ENCODE measurements at regions not wholly inside any gene's neighbourhood (a gene's known extent, or its start where the extent isn't known, plus 50 kb on each side); places are given as distances from the start of the nearest gene placed in this dataset.

- no peak overlapping the region for H3K9ac ChIP-seq
- no peaks in the 10 kb centered on the region for H3K36me3 ChIP-seq (ENCODE audit: low read depth)
- H3K27ac ChIP-seq: no peak overlapping the region
- no peaks in the 10 kb centered on the region for H3K27me3 ChIP-seq (replicated peaks; ENCODE audit: insufficient read depth)
- TF ChIP-seq EZH2phosphoT487 (IDR thresholded peaks at IDR 0.05; ENCODE audit: insufficient read depth, low read depth): no peak
- no peak for TF ChIP-seq EZH2 (IDR thresholded peaks at IDR 0.05; ENCODE audit: insufficient read depth, poor library complexity, severe bottlenecking)
- H3K79me2 ChIP-seq (ENCODE audit: insufficient read depth): no peaks in the 10 kb centered on the region
- no peaks in the 10 kb centered on the region for H4K20me1 ChIP-seq (ENCODE audit: insufficient read depth)
- peak; percentile 0 for DNase-seq
- H3K9me2 ChIP-seq (ENCODE audit: insufficient read depth): no peaks in the 10 kb centered on the region
- WGBS, 2 experiments (ENCODE audit: low coverage in 1 of 2, low lambda C conversion rate in 2 of 2, missing lambda C conversion rate in 2 of 2): 20 to 22% methylated on average over 4 of the region's 4 CpGs
- H3K4me2 ChIP-seq (ENCODE audit: unreplicated experiment): no peak overlapping the region
- in situ Hi-C loops (cut with MboI): no loop called here
- H3F3A ChIP-seq (ENCODE audit: insufficient read depth): no peaks in the 10 kb centered on the region
- H3K9me3 ChIP-seq (ENCODE audit: low read depth): no peaks in the 10 kb centered on the region
- no peaks in the 10 kb centered on the region for H3K4me1 ChIP-seq (ENCODE audit: insufficient read depth)
- H2AFZ ChIP-seq: no peak overlapping the region
- no peak overlapping the region for H3K4me3 ChIP-seq
Measured at GRCh38 chr1:75035536-75035935, 98.7 kb upstream of the LHX8 start.

DNA sequence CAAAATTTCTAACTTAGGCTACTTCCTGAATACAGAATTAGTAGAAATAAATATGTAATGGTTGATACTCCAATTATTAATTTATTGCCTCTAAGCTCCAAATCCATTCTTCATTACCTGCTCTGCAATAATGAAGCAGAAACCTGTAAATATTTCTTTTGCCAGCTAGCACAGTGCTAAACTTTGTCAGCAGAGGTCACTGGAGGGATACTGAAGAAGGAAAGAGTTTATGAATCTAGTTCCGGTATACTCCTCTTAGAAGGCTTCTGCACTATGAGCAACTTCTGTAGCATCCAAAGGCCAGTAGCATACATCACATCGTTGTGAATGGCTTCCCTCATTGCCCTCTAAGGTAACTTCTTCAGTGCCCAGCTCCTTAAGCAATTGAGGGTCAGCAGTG, 81.0 kb upstream of the LHX8 start:
- no peaks in the 10 kb centered on the region for H3K79me2 ChIP-seq (ENCODE audit: insufficient read depth)
- H4K20me1 ChIP-seq (ENCODE audit: insufficient read depth): no peaks in the 10 kb centered on the region
- TF ChIP-seq EZH2phosphoT487 (IDR thresholded peaks at IDR 0.05; ENCODE audit: insufficient read depth, low read depth) (no peak), EZH2 (IDR thresholded peaks at IDR 0.05; ENCODE audit: insufficient read depth, poor library complexity, severe bottlenecking) (no peak)
- H3K9ac ChIP-seq: no peak overlapping the region
- H3F3A ChIP-seq (ENCODE audit: insufficient read depth): no peaks in the 10 kb centered on the region
- no peak overlapping the region for H2AFZ ChIP-seq
- no peak overlapping the region for H3K4me2 ChIP-seq (ENCODE audit: unreplicated experiment)
- no peak overlapping the region for H3K27ac ChIP-seq
- H3K9me2 ChIP-seq (ENCODE audit: insufficient read depth): no peaks in the 10 kb centered on the region
- in situ Hi-C loops (cut with MboI): no loop called here
- H3K27me3 ChIP-seq (replicated peaks; ENCODE audit: insufficient read depth): no peaks in the 10 kb centered on the region
- H3K36me3 ChIP-seq (ENCODE audit: low read depth): no peaks in the 10 kb centered on the region
- WGBS, 2 experiments (ENCODE audit: low coverage in 1 of 2, low lambda C conversion rate in 2 of 2, missing lambda C conversion rate in 2 of 2): 18 to 29% methylated on average over 2 of the region's 2 CpGs
- H3K9me3 ChIP-seq (ENCODE audit: low read depth): no peaks in the 10 kb centered on the region
- no peaks in the 10 kb centered on the region for H3K4me1 ChIP-seq (ENCODE audit: insufficient read depth)
- peak; percentile 2 for DNase-seq
- no peak overlapping the region for H3K4me3 ChIP-seq

DNA sequence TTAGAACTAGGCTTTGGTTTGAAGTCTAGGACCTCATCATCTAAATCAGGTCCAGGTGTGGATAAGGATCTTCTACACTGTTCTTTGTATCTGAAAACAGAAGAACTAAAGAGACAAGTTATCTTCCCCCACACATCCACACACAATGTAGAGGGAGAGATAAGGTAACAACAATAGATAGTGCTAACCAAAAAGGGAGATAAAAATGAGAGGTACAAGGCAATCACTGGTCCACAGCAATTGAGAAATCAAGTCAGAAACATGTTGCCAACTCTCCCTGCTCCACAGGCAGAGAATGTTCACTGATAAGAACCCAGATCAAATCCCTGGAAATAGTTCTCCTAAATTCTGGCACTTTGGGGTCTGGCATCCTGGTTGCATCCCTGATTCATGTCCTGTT, 75.8 kb upstream of the LHX8 start:
- in situ Hi-C loops (cut with MboI): no loop called here

DNA sequence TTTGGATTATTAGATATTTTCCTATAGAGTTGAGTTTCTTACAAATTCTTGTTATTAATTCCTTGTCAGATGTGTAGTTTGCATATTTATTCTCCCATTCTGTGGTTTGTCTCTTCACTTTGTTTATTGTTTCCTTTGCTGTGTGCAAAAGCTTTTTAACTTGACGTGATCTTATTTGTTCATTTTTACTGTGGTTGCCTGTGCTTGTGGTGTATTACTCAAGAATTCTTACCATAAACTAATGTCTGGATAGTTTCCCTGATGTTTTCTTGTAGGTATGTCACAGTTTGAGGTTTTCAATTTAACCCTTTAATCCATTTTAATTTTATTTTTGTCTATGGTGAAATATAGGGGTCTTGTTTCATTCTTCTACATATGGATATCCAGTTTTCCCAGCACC, 72.1 kb upstream of the LHX8 start:
- H3K9me2 ChIP-seq (ENCODE audit: insufficient read depth): no peaks in the 10 kb centered on the region
- H2AFZ ChIP-seq: no peak overlapping the region
- H3K4me3 ChIP-seq: no peak overlapping the region
- in situ Hi-C loops (cut with MboI): no loop called here
- no peak for DNase-seq
- H3K36me3 ChIP-seq (ENCODE audit: low read depth): no peaks in the 10 kb centered on the region
- H3K27ac ChIP-seq: no peak overlapping the region
- 5 to 16% methylated on average over 1 of the region's 1 CpG for WGBS, 2 experiments (ENCODE audit: low coverage in 1 of 2, low lambda C conversion rate in 2 of 2, missing lambda C conversion rate in 2 of 2)
- no peaks in the 10 kb centered on the region for H3K27me3 ChIP-seq (replicated peaks; ENCODE audit: insufficient read depth)
- TF ChIP-seq EZH2phosphoT487 (IDR thresholded peaks at IDR 0.05; ENCODE audit: insufficient read depth, low read depth) (no peak), EZH2 (IDR thresholded peaks at IDR 0.05; ENCODE audit: insufficient read depth, poor library complexity, severe bottlenecking) (no peak)
- no peaks in the 10 kb centered on the region for H3F3A ChIP-seq (ENCODE audit: insufficient read depth)
- no peak overlapping the region for H3K9ac ChIP-seq
- no peaks in the 10 kb centered on the region for H4K20me1 ChIP-seq (ENCODE audit: insufficient read depth)
- H3K79me2 ChIP-seq (ENCODE audit: insufficient read depth): no peaks in the 10 kb centered on the region
- H3K9me3 ChIP-seq (ENCODE audit: low read depth): no peaks in the 10 kb centered on the region
- no peak overlapping the region for H3K4me2 ChIP-seq (ENCODE audit: unreplicated experiment)
- H3K4me1 ChIP-seq (ENCODE audit: insufficient read depth): no peaks in the 10 kb centered on the region

More for the DNA sequence above, 75.8 kb upstream of the LHX8 start:
- Histone ChIP-seq H3K4me1 (ENCODE audit: insufficient read depth) (no peaks in the 10 kb centered on the region), H3K27me3 (replicated peaks; ENCODE audit: insufficient read depth) (no peaks in the 10 kb centered on the region), H2AFZ (no peak overlapping the region), H3K36me3 (ENCODE audit: low read depth) (no peaks in the 10 kb centered on the region), H3K9ac (no peak overlapping the region), H3K4me3 (no peak overlapping the region), H3K4me2 (ENCODE audit: unreplicated experiment) (no peak overlapping the region), H3K9me2 (ENCODE audit: insufficient read depth) (no peaks in the 10 kb centered on the region), H3K79me2 (ENCODE audit: insufficient read depth) (no peaks in the 10 kb centered on the region), H3K9me3 (ENCODE audit: low read depth) (no peaks in the 10 kb centered on the region), H4K20me1 (ENCODE audit: insufficient read depth) (no peaks in the 10 kb centered on the region), H3K27ac (no peak overlapping the region), H3F3A (ENCODE audit: insufficient read depth) (no peaks in the 10 kb centered on the region)
- no peak for DNase-seq
- TF ChIP-seq EZH2 (IDR thresholded peaks at IDR 0.05; ENCODE audit: insufficient read depth, poor library complexity, severe bottlenecking) (no peak), EZH2phosphoT487 (IDR thresholded peaks at IDR 0.05; ENCODE audit: insufficient read depth, low read depth) (no peak)

DNA sequence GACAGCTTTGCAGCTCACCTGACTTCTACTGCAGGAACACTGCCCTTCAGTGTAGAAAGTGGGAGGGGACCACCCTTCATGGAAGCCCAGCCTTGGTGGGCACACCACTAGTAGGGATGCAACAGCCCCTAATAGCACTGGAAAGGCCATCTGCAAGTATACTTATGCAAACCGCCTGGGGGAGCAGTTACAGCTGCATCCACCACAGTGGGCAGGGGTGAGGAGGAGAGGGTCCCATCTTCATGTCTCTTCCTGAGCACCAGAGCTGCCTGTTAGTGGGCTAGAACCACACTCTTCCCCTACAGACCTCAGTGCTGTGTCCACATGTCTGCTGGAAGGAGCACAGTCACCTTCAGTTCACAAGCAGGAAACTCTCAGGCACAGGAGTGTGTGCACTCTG, 66.2 kb upstream of the LHX8 start:
- H2AFZ ChIP-seq: no peak overlapping the region
- no peaks in the 10 kb centered on the region for H3K79me2 ChIP-seq (ENCODE audit: insufficient read depth)
- TF ChIP-seq EZH2phosphoT487 (IDR thresholded peaks at IDR 0.05; ENCODE audit: insufficient read depth, low read depth) (no peak), EZH2 (IDR thresholded peaks at IDR 0.05; ENCODE audit: insufficient read depth, poor library complexity, severe bottlenecking) (no peak)
- H3K9me3 ChIP-seq (ENCODE audit: low read depth): no peaks in the 10 kb centered on the region
- no peaks in the 10 kb centered on the region for H3K4me1 ChIP-seq (ENCODE audit: insufficient read depth)
- no peaks in the 10 kb centered on the region for H3K9me2 ChIP-seq (ENCODE audit: insufficient read depth)
- no peak for DNase-seq
- no peak overlapping the region for H3K9ac ChIP-seq
- H4K20me1 ChIP-seq (ENCODE audit: insufficient read depth): no peaks in the 10 kb centered on the region
- no peaks in the 10 kb centered on the region for H3F3A ChIP-seq (ENCODE audit: insufficient read depth)
- H3K4me2 ChIP-seq (ENCODE audit: unreplicated experiment): no peak overlapping the region
- 31 to 33% methylated on average over 1 of the region's 1 CpG for WGBS, 2 experiments (ENCODE audit: low coverage in 1 of 2, low lambda C conversion rate in 2 of 2, missing lambda C conversion rate in 2 of 2)
- no peak overlapping the region for H3K27ac ChIP-seq
- H3K27me3 ChIP-seq (replicated peaks; ENCODE audit: insufficient read depth): no peaks in the 10 kb centered on the region
- in situ Hi-C loops (cut with MboI): no loop called here
- no peaks in the 10 kb centered on the region for H3K36me3 ChIP-seq (ENCODE audit: low read depth)
- no peak overlapping the region for H3K4me3 ChIP-seq
